GM10248 (cell line): ENCODE measurements at regions not wholly inside any gene's neighbourhood (a gene's known extent, or its start where the extent isn't known, plus 50 kb on each side); places are given as distances from the start of the nearest gene placed in this dataset.

Experiments
- CTCF ChIA-PET: fragments of 300-600 bp; sonication (Branson Sonifier 250); formaldehyde crosslinking; extraction: SDS; loops from one replicate; lab custom pipeline; 2021; ENCODE audit warnings: antibody characterized with exemption; lab: Yijun Ruan, JAX
- POLR2A ChIA-PET: fragments of 350-650 bp; sonication (Branson Sonifier 250); formaldehyde crosslinking; extraction: SDS; loops from one replicate; lab custom pipeline; 2020; ENCODE audit warnings: antibody characterized with exemption; lab: Yijun Ruan, JAX
- DNase-seq: peaks from one replicate; pipeline ENCODE4 v3.0.0; 2012; ENCODE audit errors: extremely low spot score
- CTCF ChIP-seq: IDR thresholded peaks from 2 replicates; pipeline ENCODE4 v1.5.1; 2012; ENCODE audit warnings: mild to moderate bottlenecking, low read depth; ENCODE audit errors: extremely low read depth, missing control alignments, control extremely low read depth

DNA sequence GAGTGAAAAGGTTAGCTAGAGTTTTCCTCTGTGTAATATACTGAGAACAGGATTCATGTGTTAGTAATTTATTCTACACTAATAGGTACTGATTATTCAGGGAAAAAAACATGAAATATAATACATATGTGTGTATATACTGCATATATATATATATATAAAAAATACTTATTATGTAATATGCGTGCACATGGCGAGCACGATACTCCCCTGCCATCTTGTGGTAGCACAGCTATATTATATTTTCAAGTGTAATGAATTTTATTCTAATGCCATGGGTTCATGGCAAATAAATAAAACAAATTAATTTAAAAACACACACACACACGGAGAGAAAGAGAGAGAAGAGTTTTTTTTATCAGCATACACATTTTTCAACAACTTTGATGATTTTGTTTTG lies 460.6 kb downstream of the KCNJ2 start:
- ChIA-PET POLR2A (no interaction called here), CTCF (interaction anchor here (0.8 to 1.9 kb wide), 10 partner anchors 10 to 1105 kb away, joined by 3 to 8 read pairs (median 3); no protein-coding TSS in a partner anchor)
- no peak for DNase-seq
- peak; percentile 19 for TF ChIP-seq CTCF

GRCh38 chr17:70636517-70637133 lies 467.3 kb downstream of the KCNJ2 start:
- peak; percentile 57 for TF ChIP-seq CTCF
- peak; percentile 23 for DNase-seq
- CTCF ChIA-PET: interaction anchor here (0.6 kb wide), 1 partner anchor 1070 kb away, joined by 3 read pairs; no protein-coding TSS in a partner anchor
- POLR2A ChIA-PET: no interaction called here

GRCh38 chr17:70642059-70642458 lies 472.7 kb downstream of the KCNJ2 start:
- no peak for DNase-seq
- CTCF ChIA-PET: no interaction called here
- POLR2A ChIA-PET: no interaction called here
- TF ChIP-seq CTCF: no peak

- no peak for TF ChIP-seq CTCF
- DNase-seq: no peak
- ChIA-PET CTCF (no interaction called here), POLR2A (no interaction called here)
Observed at GRCh38 chr17:70644096-70644495, 474.8 kb downstream of the KCNJ2 start.

- ChIA-PET POLR2A (no interaction called here), CTCF (no interaction called here)
- no peak for DNase-seq
- no peak for TF ChIP-seq CTCF
Observed at GRCh38 chr17:70646673-70647072, 477.3 kb downstream of the KCNJ2 start.

DNA sequence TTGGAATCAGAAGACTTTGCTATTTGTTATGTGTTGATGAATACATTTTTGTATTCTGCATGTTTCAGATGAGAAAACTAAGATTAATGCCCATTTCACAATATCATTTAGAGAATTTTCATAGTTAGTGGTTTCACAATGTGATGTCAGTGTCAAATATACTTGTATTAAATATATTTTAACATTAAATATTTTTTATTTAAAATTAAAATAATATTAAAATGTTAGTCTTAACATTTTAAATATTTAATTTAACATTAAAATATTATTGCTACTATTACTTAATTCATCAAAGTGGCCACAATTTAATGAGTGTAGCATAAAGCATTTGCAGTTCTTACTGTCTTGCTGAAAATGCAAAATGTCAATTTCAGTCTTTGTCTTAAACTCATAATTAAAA lies 478.8 kb downstream of the KCNJ2 start:
- ChIA-PET POLR2A (no interaction called here), CTCF (interaction anchor here (1.4 kb wide), 1 partner anchor 10 kb away, joined by 3 read pairs; no protein-coding TSS in a partner anchor)
- DNase-seq: no peak
- no peak for TF ChIP-seq CTCF

GRCh38 chr17:70653850-70654249 lies 484.5 kb downstream of the KCNJ2 start:
- TF ChIP-seq CTCF: no peak
- ChIA-PET POLR2A (no interaction called here), CTCF (no interaction called here)
- no peak for DNase-seq
